C4-2B (cell line): ENCODE measurements at regions not wholly inside any gene's neighbourhood (a gene's known extent, or its start where the extent isn't known, plus 50 kb on each side); places are given as distances from the start of the nearest gene placed in this dataset.
A peak's percentile ranks its signal among the peaks of the same experiment; 100 is the strongest.

Source experiments
- H3K27ac ChIP-seq: fragments of 450-650 bp; 2 replicates; pipeline ENCODE4 v1.5.1; 2017
- CTCF ChIP-seq: fragments of 450-650 bp; conservative IDR thresholded peaks from 2 replicates; pipeline ENCODE4 v1.5.1; 2017; ENCODE audit warnings: mild to moderate bottlenecking
- ZFX ChIP-seq: fragments of 450-650 bp; IDR thresholded peaks from 2 replicates; pipeline ENCODE4 v1.6.1; 2017

- no peak overlapping the region for H3K27ac ChIP-seq
- TF ChIP-seq CTCF (0 out of 2 replicates have a peak, but pooled peaks have one; percentile 14), ZFX (no peak)
These were observed 103.6 kb upstream of the TEX13D start for GRCh38 chrX:124228849-124229248.

- H3K27ac ChIP-seq = no peak overlapping the region
- TF ChIP-seq CTCF (no peak), ZFX (no peak)
These were observed 103.1 kb upstream of the TEX13D start for GRCh38 chrX:124229374-124229773.

- TF ChIP-seq CTCF (no peak), ZFX (no peak)
- H3K27ac ChIP-seq = no peak overlapping the region
These were observed 101.6 kb upstream of the TEX13D start for GRCh38 chrX:124230655-124231450.

- H3K27ac ChIP-seq = no peak overlapping the region
- TF ChIP-seq ZFX (no peak), CTCF (no peak)
These were observed 101.1 kb upstream of the TEX13D start for GRCh38 chrX:124231451-124231759.

- H3K27ac ChIP-seq = no peak overlapping the region
- no peak for TF ChIP-seq CTCF
- TF ChIP-seq ZFX = no peak
These were observed 99.8 kb upstream of the TEX13D start for GRCh38 chrX:124232523-124233201.

- TF ChIP-seq CTCF = no peak
- H3K27ac ChIP-seq = no peak overlapping the region
These were observed 98.1 kb upstream of the TEX13D start for GRCh38 chrX:124234348-124234747.

GRCh38 chrX:124238268-124238667 is 94.2 kb upstream of the TEX13D start:
- TF ChIP-seq ZFX = no peak
- no peak for TF ChIP-seq CTCF
- H3K27ac ChIP-seq = no peak overlapping the region
